ENCODE measurements at regions not wholly inside any gene's neighbourhood (a gene's known extent, or its start where the extent isn't known, plus 50 kb on each side); places are given as distances from the start of the nearest gene placed in this dataset.

DNA sequence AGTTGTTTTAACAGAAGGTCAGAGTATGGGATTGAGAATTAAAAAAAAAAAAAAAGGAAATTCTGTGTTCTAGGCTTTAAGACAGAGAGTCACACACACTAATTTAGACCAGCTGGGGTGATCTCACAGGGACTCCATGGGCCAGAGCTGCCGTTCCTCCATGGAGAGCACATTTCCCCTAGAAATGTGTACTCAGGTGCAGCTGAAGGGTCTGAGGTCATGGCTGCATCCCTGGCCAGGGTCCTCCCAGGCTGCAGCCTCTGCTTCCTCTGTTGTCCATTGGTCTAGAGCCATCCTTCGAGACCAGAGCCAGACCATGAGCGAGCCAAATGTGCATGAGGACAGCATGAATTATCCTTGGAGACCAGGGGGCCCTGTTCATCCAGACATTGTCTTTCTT lies 190.1 kb upstream of the TNP1 start:
- no peak for DNase-seq

GRCh38 chr2:217049422-217049821 lies 189.6 kb upstream of the TNP1 start:
- no peak for DNase-seq

- no peak for DNase-seq
These were observed 188.9 kb upstream of the TNP1 start for GRCh38 chr2:217048730-217049129.

GRCh38 chr2:217047631-217048030 lies 187.8 kb upstream of the TNP1 start:
- no peak for DNase-seq

DNA sequence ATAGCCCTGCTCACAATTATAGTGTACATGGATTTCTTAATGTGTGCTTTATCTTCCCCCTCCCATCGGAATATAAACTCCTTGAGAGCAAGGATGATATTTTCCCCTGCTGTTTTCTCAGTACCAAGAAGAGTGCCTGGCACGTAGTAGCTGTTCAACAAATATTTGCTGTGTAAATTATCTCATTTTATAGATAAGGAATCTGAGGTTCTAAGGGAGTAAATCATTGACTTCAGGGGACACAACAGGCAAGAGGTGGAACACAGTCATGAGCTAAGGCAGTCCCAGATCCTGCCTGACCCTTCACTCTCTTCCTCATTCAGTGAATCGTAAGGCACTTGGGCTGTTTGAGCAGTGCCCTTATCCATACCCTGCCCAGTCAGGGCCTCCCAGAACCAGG lies 187.3 kb upstream of the TNP1 start:
- DNase-seq: no peak

DNA sequence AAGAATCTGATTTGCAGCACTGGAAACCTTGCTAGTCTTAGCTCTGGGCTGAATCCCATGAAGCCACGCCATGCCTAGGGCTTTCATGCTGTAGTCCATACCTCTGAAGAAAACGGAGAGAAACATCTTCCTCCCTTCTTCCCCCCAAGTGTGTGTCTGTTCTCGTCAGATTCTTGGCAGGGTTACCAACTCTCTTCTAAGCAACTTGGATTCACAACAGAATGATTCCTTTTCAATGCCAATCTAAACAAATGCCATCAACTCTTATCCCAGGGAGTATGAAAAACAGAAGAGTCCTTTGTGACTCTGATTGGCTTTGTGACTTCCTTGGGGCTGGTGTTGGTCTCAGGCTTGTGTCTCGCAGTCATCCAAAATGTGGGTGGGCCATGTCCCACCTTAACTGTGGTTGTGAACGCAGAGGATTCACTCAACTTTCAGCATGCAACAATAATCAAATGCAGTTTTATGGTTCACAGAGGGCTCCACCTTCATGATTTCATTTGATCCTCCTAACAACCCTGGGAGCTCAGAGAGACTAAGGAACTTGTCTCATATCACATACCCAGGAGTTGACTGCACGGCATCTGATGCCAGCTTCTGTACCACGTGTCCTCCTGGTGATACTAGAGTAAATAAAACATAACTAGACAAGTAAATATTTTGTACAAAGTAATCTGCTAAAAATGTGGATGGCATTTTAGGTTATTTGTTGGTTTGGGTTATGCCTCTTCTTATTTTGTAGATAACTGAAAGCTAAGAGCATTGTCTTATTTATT lies 186.0 kb upstream of the TNP1 start:
- DNase-seq: no peak

DNA sequence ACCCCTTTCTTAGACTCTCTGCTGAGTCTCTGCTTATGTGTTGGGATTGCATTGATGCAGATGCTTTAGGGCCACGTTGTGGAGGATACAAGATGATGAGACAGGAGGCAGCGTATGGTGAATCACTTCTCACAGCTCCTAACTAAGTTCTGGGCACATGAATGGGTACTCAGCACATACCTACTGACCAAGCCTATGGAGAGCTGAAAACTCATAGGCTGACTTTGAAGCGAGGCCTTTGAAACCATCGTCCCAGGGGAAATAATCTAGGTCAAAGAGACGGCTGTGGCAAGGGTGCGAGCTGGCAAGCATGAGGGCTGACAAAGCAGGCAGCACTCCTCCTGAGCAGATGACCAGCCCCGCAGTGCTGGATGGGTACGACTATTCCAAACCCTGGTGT lies 180.2 kb upstream of the TNP1 start:
- no peak for DNase-seq

- DNase-seq: no peak
These were observed 178.1 kb upstream of the TNP1 start for GRCh38 chr2:217038001-217038400.

- DNase-seq: no peak
These were observed 177.5 kb upstream of the TNP1 start for GRCh38 chr2:217037353-217037752.

- no peak for DNase-seq
These were observed 176.1 kb upstream of the TNP1 start for GRCh38 chr2:217035967-217036366.

- DNase-seq: no peak
These were observed 173.3 kb upstream of the TNP1 start for GRCh38 chr2:217033186-217033585.

DNA sequence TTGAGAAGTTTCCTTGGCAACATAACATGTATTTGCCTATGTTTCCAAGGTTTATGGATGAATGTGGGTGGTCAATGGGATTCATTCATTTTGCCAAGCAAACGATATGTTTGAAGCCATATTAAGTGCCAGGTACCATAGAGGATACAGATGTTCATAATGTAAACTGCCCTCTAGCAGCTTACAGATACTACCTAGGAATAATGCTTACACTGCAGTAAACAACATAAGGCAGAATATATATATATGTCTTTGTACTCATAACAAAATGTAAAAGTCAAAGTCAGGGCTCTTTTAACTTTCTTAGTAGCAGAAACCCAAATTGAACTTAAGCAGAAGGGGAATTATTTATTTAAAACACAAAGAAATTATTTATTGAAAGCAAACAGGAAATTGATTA lies 171.6 kb upstream of the TNP1 start:
- no peak for DNase-seq

DNA sequence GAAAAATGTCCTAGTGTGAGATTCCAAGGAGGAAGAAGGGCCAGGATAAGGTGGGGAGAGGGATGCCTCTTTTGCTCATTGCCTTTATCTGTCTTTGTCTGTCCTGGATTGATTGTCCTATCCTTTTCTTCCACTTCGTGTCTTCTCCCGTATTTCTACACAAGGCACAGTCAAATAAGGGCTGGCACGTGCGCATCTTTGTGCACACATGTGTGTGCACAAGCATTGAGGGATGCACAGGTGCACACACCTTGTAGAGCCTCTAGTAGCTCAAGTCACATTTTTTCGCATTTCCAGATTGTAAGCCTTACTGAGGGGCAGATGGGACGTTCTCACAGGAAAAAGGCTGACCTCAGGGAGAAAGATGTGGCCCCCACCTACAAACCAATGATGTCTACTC lies 170.2 kb upstream of the TNP1 start:
- DNase-seq: no peak

DNA sequence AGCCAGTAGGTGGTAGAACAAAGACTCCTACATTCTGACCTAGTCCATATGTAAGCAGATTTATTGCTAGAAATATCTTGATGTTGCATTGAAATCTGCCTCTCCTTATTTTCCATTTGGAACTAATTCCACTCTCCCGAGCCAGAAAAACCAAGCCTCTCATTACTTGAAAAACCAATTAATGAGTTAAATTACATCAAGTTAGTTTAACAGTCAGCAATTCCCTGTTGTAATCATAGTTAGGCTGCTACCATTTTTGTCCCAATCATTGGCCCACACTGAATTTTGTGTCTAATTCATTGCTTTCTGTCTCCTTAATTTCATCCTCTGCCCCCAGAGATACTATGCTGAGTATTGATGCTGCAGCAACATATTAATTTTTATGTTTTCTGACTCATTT lies 168.3 kb upstream of the TNP1 start:
- no peak for DNase-seq

DNA sequence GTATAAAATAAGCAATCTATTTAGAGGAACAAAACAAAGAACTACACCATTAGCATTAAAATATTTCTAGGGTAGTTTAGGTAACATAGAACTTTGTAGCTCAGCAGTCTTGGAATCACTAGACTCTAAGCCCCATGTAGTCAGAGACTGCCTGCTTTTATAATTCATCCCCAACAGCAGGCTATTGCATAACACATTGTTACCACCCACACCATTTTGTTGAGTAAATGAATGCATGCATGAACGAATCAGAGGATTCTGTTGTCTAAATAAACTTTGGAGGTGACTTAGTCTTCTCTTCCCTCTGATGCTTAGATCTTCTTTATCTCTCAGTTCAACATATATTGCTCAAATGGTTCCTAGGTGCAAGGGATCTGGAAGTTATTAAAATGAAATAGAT lies 167.6 kb upstream of the TNP1 start:
- DNase-seq: no peak

DNA sequence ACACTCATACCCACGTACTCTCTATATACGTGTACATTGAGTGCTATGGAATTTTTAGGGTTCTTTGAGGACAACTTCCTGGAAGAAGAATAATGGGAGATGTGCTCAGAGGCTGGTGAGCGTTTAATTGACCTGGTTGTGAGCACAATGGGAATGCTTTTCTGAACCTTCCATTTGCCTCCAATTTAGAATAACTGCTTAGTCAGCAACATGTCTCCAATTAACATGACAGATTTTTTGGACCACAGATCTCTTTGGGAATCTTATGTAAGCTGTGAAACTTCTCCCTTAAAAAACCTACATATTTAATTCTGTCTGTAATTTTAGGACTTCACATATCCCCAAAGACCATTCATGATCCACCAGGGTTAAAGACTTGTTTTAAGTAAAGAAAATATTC lies 166.7 kb upstream of the TNP1 start:
- DNase-seq: no peak

DNA sequence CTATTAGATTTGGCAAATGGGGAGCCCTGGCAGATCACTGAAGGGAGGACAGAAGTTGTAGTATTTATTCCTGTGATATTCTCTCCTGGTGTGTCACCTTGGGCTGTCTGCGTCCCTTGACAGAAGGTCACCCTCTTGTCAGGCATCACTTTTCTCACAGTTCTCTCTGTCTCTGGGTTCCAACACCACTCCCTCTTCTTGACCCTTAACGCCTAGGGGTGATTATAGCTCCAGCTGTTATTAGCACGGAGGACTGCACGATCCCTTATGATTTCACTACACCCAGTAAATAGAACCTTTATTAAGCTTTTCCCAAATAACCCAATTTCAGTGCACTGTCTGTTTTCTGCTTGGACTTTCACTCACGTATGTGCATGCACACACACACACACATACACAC lies 166.3 kb upstream of the TNP1 start:
- no peak for DNase-seq

- DNase-seq: no peak
These were observed 163.7 kb upstream of the TNP1 start for GRCh38 chr2:217023611-217024010.

DNA sequence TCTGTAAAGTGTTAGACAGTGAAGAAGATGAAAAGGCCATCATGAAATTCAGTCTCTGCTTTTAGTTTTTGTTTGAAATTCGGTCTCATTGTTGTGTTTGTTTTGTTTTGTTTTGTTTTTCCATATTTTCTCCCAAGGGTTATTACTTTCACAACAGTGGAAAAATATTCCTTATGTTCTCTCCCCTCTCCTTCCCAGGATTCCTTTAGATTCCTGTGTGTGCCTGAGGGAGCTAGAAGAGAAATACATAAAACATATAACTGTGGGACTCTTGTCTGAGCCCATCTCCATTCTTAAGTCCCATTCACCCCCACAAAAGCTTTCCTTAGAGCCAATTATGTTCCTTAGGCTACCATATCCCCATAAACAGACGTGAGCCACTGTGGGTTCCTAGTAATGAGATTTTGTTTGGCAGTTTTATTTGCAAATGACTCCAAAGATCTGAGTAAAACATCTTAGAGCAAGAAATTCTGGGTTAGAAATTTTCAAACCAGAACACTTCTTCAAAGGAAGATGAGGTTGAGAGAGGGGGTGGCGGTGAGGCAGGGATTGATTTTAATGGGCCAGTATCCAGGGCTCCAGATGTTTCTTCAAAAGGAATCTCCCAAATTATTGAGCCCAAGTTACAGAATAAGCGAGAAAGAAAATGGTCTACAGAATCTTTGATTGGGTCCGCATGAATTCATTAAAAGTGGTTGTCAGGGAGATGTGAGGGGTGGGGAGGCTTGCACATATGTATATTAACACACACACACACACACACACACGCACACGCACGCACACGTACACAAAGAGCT lies 157.8 kb upstream of the TNP1 start:
- no peak for DNase-seq

DNA sequence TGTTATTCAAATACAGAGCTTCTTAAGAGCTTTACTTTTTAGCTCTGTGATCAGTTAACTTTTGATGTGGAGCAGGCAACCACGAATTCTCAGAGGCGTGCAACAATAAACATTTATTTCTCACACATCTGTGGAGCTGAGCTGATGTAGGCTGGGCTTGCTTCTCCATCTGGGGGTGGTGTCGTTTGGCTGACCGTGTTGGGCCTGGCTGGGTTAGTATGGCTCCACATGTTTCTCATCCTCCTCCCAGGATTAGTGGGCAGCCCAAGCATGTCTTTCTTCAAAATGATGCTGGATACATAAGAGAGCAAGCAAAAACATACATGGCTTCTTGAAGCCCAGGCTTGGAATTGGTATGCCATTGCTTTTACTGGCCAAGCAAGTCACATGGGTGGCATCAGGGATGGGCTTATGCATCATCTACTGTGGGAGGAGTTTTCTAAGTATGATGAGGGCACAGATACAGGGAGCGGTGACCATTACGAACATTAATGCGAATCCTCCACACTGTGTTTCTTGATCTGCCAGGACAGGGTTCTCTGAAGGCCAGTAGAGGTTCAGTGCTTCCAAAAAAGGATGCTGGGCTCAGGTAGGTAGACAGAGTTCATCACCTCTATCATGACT lies 157.0 kb upstream of the TNP1 start:
- DNase-seq: no peak

DNA sequence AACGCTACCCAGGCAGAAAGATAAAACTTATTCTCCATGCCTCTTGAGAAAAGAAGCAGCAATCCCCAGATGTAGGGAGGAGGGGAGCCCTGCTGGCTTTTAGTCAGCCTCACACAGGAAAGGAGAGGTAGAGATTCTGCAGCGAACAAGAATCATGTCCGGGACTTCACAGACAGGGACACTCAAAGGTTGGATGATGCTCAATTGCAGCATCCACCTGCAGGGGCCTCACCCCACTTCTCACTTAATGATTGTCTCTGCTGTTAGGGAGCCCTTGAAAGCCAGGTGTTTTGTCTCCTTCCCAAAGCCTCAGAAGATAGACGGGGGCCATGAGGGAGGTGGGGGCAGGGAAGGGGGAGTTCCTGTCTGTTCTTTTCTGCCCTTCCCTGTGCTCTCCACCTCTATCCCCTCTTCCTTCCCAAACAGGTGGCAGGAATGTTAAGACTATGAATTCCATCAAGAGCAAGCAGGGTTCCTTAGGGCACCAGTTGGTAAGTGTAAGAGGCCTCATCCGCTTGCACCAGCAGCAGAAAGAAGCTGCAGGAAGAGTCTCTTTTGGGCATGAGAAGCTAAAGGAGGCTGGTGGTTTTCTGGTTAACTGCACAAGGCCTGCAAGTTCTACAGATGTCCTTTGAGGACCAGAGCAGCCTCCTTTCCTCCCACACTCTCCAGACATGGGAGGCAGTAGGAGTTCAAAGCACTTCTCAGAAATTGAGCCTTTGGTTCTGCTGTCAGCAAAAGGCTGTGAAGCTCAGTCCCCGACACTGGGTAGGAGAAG lies 154.7 kb upstream of the TNP1 start:
- no peak for DNase-seq

GRCh38 chr2:217013926-217014325 lies 154.1 kb upstream of the TNP1 start:
- no peak for DNase-seq

DNA sequence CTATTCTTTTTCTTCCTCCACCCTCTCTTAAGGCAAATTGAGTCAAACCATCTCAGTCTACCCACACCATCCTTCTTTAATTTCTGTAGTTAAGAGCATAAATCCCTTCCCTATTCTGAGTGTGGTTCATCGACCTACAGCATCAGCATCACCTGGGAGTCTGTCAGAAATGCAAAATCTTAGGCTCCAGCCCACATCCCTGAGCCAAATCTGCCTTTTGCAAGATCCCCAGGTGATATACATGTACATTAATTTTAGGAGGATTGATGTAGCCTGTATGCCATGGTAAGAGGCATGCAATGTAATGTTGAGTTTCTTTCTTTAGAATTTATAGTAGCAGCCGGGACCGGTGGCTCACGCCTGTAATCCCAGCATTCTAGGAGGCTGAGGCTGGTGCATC lies 151.7 kb upstream of the TNP1 start:
- no peak for DNase-seq
